SK-N-SH treated with all-trans-retinoic acid at 6 μM for 48 hours (cell line): ENCODE measurements at regions not wholly inside any gene's neighbourhood (a gene's known extent, or its start where the extent isn't known, plus 50 kb on each side); places are given as distances from the start of the nearest gene placed in this dataset.

Source experiments
- ARNTL ChIP-seq: fragments of 450-650 bp; formaldehyde crosslinking; IDR thresholded peaks from 2 replicates; pipeline ENCODE4 v1.5.0; 2020; ENCODE audit warnings: low read depth, mild to moderate bottlenecking, moderate library complexity, borderline replicate concordance
- BACH2 ChIP-seq: fragments of 250-450 bp; sonication (Bioruptor Pico); IDR thresholded peaks from 2 replicates; pipeline ENCODE4 v1.9.0; 2021; ENCODE audit warnings: mild to moderate bottlenecking, borderline replicate concordance
- GLIS3 ChIP-seq: fragments of 250-450 bp; sonication (Bioruptor Pico); IDR thresholded peaks from 2 replicates; pipeline ENCODE4 v1.5.0; 2020; ENCODE audit warnings: mild to moderate bottlenecking, moderate library complexity
- ISL1 ChIP-seq: fragments of 250-450 bp; sonication (Bioruptor Pico); IDR thresholded peaks from 2 replicates; pipeline ENCODE4 v2.1.2; 2022; ENCODE audit warnings: mild to moderate bottlenecking, moderate library complexity
- OSR1 ChIP-seq: fragments of 250-450 bp; sonication (Bioruptor Pico); IDR thresholded peaks from 2 replicates; pipeline ENCODE4 v1.8.0; 2022; ENCODE audit warnings: moderate library complexity, mild to moderate bottlenecking, inconsistent platforms
- PPARA ChIP-seq: fragments of 250-450 bp; sonication (Bioruptor Pico); IDR thresholded peaks from 2 replicates; pipeline ENCODE4 v1.5.0; 2020; ENCODE audit warnings: mild to moderate bottlenecking, borderline replicate concordance
- SNAI2 ChIP-seq: fragments of 250-450 bp; sonication (Bioruptor Pico); IDR thresholded peaks from 2 replicates; pipeline ENCODE4 v1.5.0; 2020; ENCODE audit warnings: mild to moderate bottlenecking, moderate library complexity
- ZFP30 ChIP-seq: fragments of 450-650 bp; formaldehyde crosslinking; IDR thresholded peaks from 2 replicates; pipeline ENCODE4 v1.5.0; 2022; ENCODE audit warnings: mild to moderate bottlenecking, moderate library complexity
- ZNF8 ChIP-seq: fragments of 450-650 bp; formaldehyde crosslinking; IDR thresholded peaks from 2 replicates; pipeline ENCODE4 v1.5.0; 2020; ENCODE audit warnings: mild to moderate bottlenecking, moderate library complexity
- TF ChIP-seq, protein P1 (sequence below): fragments of 250-450 bp; sonication (Bioruptor Pico); IDR thresholded peaks from 2 replicates; pipeline ENCODE4 v1.5.1; 2020; ENCODE audit warnings: low read depth, mild to moderate bottlenecking, moderate library complexity
- TF ChIP-seq, protein P2 (sequence below): fragments of 250-450 bp; sonication (Bioruptor Pico); IDR thresholded peaks from 2 replicates; pipeline ENCODE4 v1.8.0; 2021; ENCODE audit warnings: low read depth, mild to moderate bottlenecking, moderate library complexity, borderline replicate concordance

DNA sequence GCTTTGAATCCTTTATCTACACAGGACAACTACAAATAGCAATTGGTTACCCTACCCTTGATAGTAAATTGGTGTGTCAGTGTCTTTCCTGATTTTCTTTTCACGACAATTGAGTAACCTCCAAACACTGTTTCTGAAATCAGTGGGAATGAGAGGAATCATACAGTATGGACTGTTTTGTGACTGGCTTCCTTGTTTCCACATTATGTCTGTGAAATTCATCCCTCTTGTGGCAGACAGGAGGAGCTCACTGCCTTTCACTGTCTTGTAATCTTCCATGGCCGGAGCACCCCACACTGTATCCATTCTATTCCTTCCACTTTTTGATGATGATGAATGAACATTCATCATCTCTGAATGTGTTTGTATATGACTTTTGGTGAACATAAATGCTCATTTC is 164.0 kb upstream of the PZP start:
- TF ChIP-seq, protein P1, sequence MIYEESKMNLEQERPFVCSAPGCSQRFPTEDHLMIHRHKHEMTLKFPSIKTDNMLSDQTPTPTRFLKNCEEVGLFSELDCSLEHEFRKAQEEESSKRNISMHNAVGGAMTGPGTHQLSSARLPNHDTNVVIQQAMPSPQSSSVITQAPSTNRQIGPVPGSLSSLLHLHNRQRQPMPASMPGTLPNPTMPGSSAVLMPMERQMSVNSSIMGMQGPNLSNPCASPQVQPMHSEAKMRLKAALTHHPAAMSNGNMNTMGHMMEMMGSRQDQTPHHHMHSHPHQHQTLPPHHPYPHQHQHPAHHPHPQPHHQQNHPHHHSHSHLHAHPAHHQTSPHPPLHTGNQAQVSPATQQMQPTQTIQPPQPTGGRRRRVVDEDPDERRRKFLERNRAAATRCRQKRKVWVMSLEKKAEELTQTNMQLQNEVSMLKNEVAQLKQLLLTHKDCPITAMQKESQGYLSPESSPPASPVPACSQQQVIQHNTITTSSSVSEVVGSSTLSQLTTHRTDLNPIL (CRISPR knock-in tag), result no peak
- TF ChIP-seq, protein P2, sequence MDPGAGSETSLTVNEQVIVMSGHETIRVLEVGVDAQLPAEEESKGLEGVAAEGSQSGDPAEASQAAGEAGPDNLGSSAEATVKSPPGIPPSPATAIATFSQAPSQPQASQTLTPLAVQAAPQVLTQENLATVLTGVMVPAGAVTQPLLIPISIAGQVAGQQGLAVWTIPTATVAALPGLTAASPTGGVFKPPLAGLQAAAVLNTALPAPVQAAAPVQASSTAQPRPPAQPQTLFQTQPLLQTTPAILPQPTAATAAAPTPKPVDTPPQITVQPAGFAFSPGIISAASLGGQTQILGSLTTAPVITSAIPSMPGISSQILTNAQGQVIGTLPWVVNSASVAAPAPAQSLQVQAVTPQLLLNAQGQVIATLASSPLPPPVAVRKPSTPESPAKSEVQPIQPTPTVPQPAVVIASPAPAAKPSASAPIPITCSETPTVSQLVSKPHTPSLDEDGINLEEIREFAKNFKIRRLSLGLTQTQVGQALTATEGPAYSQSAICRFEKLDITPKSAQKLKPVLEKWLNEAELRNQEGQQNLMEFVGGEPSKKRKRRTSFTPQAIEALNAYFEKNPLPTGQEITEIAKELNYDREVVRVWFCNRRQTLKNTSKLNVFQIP, result no peak
- no peak for TF ChIP-seq GLIS3 (CRISPR knock-in tag)
- no peak for TF ChIP-seq OSR1 (CRISPR knock-in tag)
- no peak for TF ChIP-seq SNAI2 (CRISPR knock-in tag)
- no peak for TF ChIP-seq ISL1 (CRISPR knock-in tag)
- no peak for TF ChIP-seq PPARA
- TF ChIP-seq ZNF8 (CRISPR knock-in tag), result no peak
- no peak for TF ChIP-seq ARNTL (CRISPR knock-in tag)
- TF ChIP-seq BACH2 (CRISPR knock-in tag), result no peak
- TF ChIP-seq ZFP30, result no peak
